GM21515 (cell line): ENCODE measurements at regions not wholly inside any gene's neighbourhood (a gene's known extent, or its start where the extent isn't known, plus 50 kb on each side); places are given as distances from the start of the nearest gene placed in this dataset.

ENCODE experiments used
- ATAC-seq: cut with Tn5 transposase; IDR thresholded peaks from one replicate; pipeline ENCODE4 v1.9.1; 2021; ENCODE audit not compliant: unreplicated experiment

GRCh38 chr6:74646461-74646860 is 559.4 kb downstream of the COL12A1 start:
- ATAC-seq, result no peak

GRCh38 chr6:74645108-74645849 is 560.6 kb downstream of the COL12A1 start:
- no peak for ATAC-seq

- no peak for ATAC-seq
These were observed 563.8 kb downstream of the COL12A1 start for GRCh38 chr6:74642101-74642500.

- ATAC-seq, result no peak
These were observed 567.4 kb downstream of the COL12A1 start for GRCh38 chr6:74638412-74638811.

- no peak for ATAC-seq
These were observed 573.5 kb downstream of the COL12A1 start for GRCh38 chr6:74632196-74632875.

- ATAC-seq, result no peak
These were observed 574.3 kb downstream of the COL12A1 start for GRCh38 chr6:74631564-74631963.

GRCh38 chr6:74626288-74626687 is 579.6 kb downstream of the COL12A1 start:
- ATAC-seq, result no peak

- no peak for ATAC-seq
These were observed 582.8 kb downstream of the COL12A1 start for GRCh38 chr6:74623027-74623426.

GRCh38 chr6:74611220-74611619 is 594.6 kb downstream of the COL12A1 start:
- no peak for ATAC-seq

- no peak for ATAC-seq
These were observed 595.5 kb downstream of the COL12A1 start for GRCh38 chr6:74610352-74610751.

GRCh38 chr6:74609871-74610270 is 596.0 kb downstream of the COL12A1 start:
- ATAC-seq, result no peak

GRCh38 chr6:74607934-74608333 is 597.9 kb downstream of the COL12A1 start:
- no peak for ATAC-seq

GRCh38 chr6:74607468-74607867 is 598.4 kb downstream of the COL12A1 start:
- no peak for ATAC-seq

GRCh38 chr6:74606582-74607071 is 599.2 kb downstream of the COL12A1 start:
- no peak for ATAC-seq

GRCh38 chr6:74605922-74606581 is 599.8 kb downstream of the COL12A1 start:
- no peak for ATAC-seq

GRCh38 chr6:74604279-74604678 is 601.6 kb downstream of the COL12A1 start:
- ATAC-seq, result no peak

GRCh38 chr6:74603322-74604076 is 602.4 kb downstream of the COL12A1 start:
- ATAC-seq, result no peak

- ATAC-seq, result no peak
These were observed 603.6 kb downstream of the COL12A1 start for GRCh38 chr6:74602206-74602605.

- ATAC-seq, result peak; percentile 95
These were observed 607.1 kb downstream of the COL12A1 start for GRCh38 chr6:74598462-74599393.

GRCh38 chr6:74597840-74598239 is 608.0 kb downstream of the COL12A1 start:
- peak; percentile 41 for ATAC-seq
